Ishikawa (cell line): ENCODE measurements at regions not wholly inside any gene's neighbourhood (a gene's known extent, or its start where the extent isn't known, plus 50 kb on each side); places are given as distances from the start of the nearest gene placed in this dataset.

Experiments used
- CEBPB ChIP-seq: IDR thresholded peaks from 2 replicates; pipeline ENCODE4 v1.6.1; 2012
- CREB1 ChIP-seq: IDR thresholded peaks from 2 replicates; pipeline ENCODE4 v1.6.1; 2012; ENCODE audit warnings: low read depth
- EGR1 ChIP-seq: IDR thresholded peaks from 2 replicates; pipeline ENCODE4 v1.6.1; 2012
- EP300 ChIP-seq: IDR thresholded peaks from 2 replicates; pipeline ENCODE4 v1.6.1; 2012; ENCODE audit warnings: borderline replicate concordance
- FOXM1 ChIP-seq: IDR thresholded peaks from 2 replicates; pipeline ENCODE4 v1.6.1; 2012; ENCODE audit warnings: low read depth, borderline replicate concordance
- NFIC ChIP-seq: IDR thresholded peaks from 2 replicates; pipeline ENCODE4 v1.6.1; 2012
- RAD21 ChIP-seq: IDR thresholded peaks from 2 replicates; pipeline ENCODE4 v1.6.1; 2012; ENCODE audit warnings: low read depth
- REST ChIP-seq: IDR thresholded peaks from 2 replicates; pipeline ENCODE4 v1.6.1; 2012; ENCODE audit warnings: low read depth, mild to moderate bottlenecking
- TAF1 ChIP-seq: IDR thresholded peaks from 2 replicates; pipeline ENCODE4 v1.6.1; 2012; ENCODE audit warnings: low read depth, mild to moderate bottlenecking
- TCF12 ChIP-seq: IDR thresholded peaks from 2 replicates; pipeline ENCODE4 v1.6.1; 2012; ENCODE audit warnings: low read depth
- TEAD4 ChIP-seq: IDR thresholded peaks from 2 replicates; pipeline ENCODE4 v1.6.1; 2012
- USF1 ChIP-seq: IDR thresholded peaks from 2 replicates; pipeline ENCODE4 v1.6.1; 2012
- YY1 ChIP-seq: IDR thresholded peaks from 2 replicates; pipeline ENCODE4 v1.6.1; 2012; ENCODE audit warnings: low read depth
- ZBTB7A ChIP-seq: IDR thresholded peaks from 2 replicates; pipeline ENCODE4 v1.6.1; 2012; ENCODE audit warnings: low read depth
- TF ChIP-seq, protein P1 (sequence below): IDR thresholded peaks from 2 replicates; pipeline ENCODE4 v1.6.1; 2012

- TF ChIP-seq TEAD4: no peak
- TF ChIP-seq REST: no peak
- TF ChIP-seq CREB1: no peak
- TF ChIP-seq TAF1: no peak
- no peak for TF ChIP-seq FOXM1
- no peak for TF ChIP-seq RAD21
- no peak for TF ChIP-seq ZBTB7A
- no peak for TF ChIP-seq NFIC
- TF ChIP-seq YY1: no peak
- TF ChIP-seq EGR1: no peak
- no peak for TF ChIP-seq CEBPB
- no peak for TF ChIP-seq USF1
- no peak for TF ChIP-seq TCF12
- TF ChIP-seq, protein P1, sequence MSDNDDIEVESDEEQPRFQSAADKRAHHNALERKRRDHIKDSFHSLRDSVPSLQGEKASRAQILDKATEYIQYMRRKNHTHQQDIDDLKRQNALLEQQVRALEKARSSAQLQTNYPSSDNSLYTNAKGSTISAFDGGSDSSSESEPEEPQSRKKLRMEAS: no peak
- no peak for TF ChIP-seq EP300
These were observed 129.3 kb upstream of the CRBN start for GRCh38 chr3:3308809-3309208.

DNA sequence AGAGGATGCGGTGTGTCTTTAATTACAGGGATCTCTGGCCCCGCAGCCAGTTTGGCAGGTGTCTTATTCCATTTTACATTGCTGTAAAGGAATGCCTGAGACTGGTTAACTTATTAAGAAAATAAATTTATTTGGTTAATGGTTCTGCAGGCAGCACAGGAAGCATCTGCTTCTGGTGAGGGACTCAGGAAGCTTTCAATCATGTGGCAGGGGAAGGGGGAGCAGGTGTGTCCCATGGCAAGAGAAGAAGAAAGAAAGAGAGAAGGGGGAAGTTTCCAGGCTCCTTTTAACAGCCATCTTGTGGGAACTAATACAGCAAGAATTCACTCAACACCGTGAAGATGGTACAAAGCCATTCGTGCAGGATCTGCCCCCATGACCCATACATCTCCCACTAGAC is 128.0 kb upstream of the CRBN start:
- TF ChIP-seq NFIC (no peak), RAD21 (no peak), TCF12 (no peak), CREB1 (no peak), TEAD4 (no peak), REST (no peak), ZBTB7A (no peak), USF1 (no peak), EGR1 (no peak), TAF1 (no peak)
- TF ChIP-seq, protein P1: no peak

GRCh38 chr3:3305841-3306240 is 126.3 kb upstream of the CRBN start:
- TF ChIP-seq RAD21 (no peak), TEAD4 (no peak), NFIC (no peak), CEBPB (no peak), EGR1 (no peak), TCF12 (no peak), YY1 (no peak), USF1 (no peak), EP300 (no peak), ZBTB7A (no peak), CREB1 (no peak), REST (no peak), FOXM1 (no peak), TAF1 (no peak)
- TF ChIP-seq, protein P1: no peak

DNA sequence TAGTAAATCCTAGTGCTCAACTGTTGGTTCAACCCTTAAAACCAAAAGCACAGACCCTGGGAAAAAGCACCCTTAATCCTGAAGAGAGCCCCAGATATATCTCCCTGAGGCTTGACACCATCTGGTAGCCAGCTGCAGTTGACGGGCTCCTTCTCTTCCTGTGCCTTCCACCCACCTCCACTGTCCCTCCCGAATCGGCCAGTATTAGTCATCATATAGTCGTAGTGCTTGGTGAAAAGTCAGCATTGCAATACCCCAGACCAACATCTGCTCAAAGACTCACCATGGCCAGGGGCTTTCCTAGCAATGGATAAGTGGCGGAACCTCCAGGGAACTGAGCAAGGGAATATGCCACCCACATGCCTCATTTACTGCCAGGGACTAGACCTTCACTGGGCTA is 125.6 kb upstream of the CRBN start:
- TF ChIP-seq CEBPB (no peak), EP300 (no peak), RAD21 (no peak), REST (no peak), USF1 (no peak), FOXM1 (no peak), TEAD4 (no peak), TCF12 (no peak), ZBTB7A (no peak), NFIC (no peak), YY1 (no peak), CREB1 (no peak), TAF1 (no peak)
